HFF-Myc (cell line): ENCODE measurements at regions not wholly inside any gene's neighbourhood (a gene's known extent, or its start where the extent isn't known, plus 50 kb on each side); places are given as distances from the start of the nearest gene placed in this dataset.
"Not testable (repeated sequence)": the region's sequence is repeated elsewhere in the genome, so short reads cannot be mapped to it uniquely, and the experiment has no call there.

Source experiments
- DNase-seq: peaks from one replicate; pipeline ENCODE4 v3.0.0-alpha.2; 2011; ENCODE audit warnings: low read depth; ENCODE audit errors: extremely low read depth
- H3K4me3 ChIP-seq: replicated peaks from 2 replicates; pipeline ENCODE4 v1.5.1; 2011; ENCODE audit warnings: low read depth, mild to moderate bottlenecking, control low read depth, low read length
- TF ChIP-seq, protein P1 (sequence below): IDR thresholded peaks from 2 replicates; pipeline ENCODE4 v1.5.1; 2012; ENCODE audit warnings: mild to moderate bottlenecking, low read depth, low read length, control low read depth; ENCODE audit errors: missing control alignments

DNA sequence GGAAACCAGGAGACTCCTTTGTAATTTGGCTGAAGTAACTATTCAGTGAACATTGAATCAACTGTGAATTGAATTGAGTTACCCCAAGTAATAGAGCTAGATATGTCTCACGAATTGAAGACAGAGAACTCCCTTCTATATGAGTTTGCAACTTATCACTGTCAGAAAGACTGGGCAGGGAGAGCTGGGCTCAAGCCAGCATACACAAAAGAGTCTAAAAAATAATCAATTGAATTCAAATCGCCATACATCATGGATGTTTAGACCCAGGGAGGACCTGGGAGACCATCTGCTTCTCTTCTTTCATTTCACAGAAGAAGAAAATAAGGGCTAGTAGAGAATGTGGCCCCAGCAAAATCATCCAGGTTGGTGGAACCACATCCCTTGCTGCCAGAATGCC is 503.1 kb upstream of the AUTS2 start:
- no peak for DNase-seq
- no peak overlapping the region for H3K4me3 ChIP-seq
- TF ChIP-seq, protein P1, sequence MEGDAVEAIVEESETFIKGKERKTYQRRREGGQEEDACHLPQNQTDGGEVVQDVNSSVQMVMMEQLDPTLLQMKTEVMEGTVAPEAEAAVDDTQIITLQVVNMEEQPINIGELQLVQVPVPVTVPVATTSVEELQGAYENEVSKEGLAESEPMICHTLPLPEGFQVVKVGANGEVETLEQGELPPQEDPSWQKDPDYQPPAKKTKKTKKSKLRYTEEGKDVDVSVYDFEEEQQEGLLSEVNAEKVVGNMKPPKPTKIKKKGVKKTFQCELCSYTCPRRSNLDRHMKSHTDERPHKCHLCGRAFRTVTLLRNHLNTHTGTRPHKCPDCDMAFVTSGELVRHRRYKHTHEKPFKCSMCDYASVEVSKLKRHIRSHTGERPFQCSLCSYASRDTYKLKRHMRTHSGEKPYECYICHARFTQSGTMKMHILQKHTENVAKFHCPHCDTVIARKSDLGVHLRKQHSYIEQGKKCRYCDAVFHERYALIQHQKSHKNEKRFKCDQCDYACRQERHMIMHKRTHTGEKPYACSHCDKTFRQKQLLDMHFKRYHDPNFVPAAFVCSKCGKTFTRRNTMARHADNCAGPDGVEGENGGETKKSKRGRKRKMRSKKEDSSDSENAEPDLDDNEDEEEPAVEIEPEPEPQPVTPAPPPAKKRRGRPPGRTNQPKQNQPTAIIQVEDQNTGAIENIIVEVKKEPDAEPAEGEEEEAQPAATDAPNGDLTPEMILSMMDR: no peak

DNA sequence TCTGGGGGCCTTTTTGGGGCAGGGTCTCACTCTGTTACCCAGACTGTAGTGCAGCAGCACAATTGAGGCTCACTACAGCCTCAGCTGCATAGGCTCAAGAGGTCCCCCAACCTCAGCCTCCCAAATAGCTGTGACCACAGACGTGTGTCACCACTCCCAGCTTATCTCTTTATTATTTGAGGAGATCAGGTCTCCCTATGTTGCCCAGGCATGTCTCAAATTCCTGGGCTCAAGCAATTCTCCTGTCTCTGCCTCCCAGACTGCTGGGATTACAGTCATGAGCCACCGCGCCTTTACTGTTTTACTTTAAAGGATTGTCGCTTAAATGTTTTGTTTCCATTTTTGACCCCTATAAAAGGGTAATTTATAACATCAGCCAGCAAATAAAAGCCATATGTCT is 502.6 kb upstream of the AUTS2 start:
- no peak for DNase-seq
- TF ChIP-seq, protein P1: no peak

DNA sequence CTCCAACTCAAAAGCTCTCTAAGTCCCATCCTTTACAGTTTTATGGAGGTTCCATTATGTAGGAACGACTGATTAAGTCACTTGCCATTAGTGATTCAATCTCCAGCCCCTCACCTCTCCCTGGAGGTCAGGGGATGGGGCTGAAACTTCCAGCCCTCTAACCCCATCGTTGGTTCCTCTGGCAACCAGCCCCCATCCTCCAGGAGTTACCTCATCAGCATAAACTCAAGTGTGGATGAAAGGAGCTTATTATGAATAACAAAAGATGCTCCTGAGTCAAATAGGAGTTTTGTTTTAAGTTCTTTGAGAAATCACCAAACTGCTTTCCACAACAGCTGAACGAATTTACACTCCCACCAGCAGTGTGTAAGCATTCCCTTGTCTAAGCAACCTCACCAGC is 494.3 kb upstream of the AUTS2 start:
- no peak overlapping the region for H3K4me3 ChIP-seq
- TF ChIP-seq, protein P1: no peak
- no peak for DNase-seq

More for the DNA sequence above, 502.6 kb upstream of the AUTS2 start:
- no peak overlapping the region for H3K4me3 ChIP-seq

DNA sequence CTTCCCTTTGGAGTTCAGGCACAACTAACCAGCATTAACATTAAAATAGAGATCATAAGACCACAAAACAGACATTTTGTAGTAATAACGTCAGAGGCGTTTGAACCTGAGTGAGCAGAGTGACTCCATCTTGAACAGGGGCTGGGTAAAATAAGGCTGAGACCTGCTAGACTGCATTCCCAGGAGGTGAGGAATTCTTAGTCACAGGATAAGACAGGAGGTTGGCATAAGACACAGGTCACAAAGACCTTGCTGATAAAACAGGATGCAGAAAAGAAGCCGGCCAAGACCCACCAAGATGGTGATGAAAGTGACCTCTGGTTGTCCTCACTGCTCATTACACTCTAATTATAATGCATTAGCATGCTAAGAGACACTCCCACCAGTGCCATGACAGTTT is 493.2 kb upstream of the AUTS2 start:
- no peak overlapping the region for H3K4me3 ChIP-seq
- no peak for DNase-seq
- TF ChIP-seq, protein P1: no peak

DNA sequence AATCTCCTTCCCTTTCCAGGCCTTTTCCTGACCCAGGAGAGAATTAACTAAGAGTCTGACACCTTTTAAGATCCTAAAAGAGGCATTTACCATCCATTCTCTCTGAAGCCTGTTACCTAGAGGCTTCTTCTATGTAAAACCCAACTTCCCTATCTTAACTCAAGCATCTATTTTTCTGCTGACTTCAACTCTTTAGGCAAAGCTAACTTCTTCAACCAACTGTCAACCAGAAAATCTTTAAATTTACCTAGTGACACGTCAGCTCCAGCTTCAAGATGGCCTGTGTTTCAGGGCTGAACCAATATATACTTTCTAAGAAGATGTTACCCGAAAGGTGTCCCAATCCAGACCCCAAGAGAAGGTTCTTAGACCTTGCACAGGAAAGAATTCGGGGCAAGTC is 492.3 kb upstream of the AUTS2 start:
- H3K4me3 ChIP-seq: no peak overlapping the region
- TF ChIP-seq, protein P1: no peak
- no peak for DNase-seq

DNA sequence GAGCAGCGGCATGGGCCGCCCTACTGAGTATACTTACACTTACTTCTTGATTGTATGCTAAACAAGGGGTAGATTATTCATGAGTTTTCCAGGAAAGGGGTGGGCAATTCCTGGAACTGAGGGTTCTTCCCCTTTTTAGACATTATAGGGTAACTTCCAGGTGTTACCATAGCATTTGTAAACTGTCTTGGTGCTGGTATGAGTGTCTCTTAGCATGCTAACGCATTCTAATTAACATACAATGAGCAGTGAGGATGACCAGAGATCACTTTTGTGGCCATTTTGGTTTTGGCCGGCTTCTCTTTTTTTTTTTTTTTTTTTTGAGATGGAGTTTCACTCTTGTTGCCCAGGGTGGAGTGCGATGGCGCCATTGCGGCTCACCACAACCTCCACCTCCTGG is 491.8 kb upstream of the AUTS2 start:
- DNase-seq, H3K4me3 ChIP-seq: not testable (repeated sequence)

DNA sequence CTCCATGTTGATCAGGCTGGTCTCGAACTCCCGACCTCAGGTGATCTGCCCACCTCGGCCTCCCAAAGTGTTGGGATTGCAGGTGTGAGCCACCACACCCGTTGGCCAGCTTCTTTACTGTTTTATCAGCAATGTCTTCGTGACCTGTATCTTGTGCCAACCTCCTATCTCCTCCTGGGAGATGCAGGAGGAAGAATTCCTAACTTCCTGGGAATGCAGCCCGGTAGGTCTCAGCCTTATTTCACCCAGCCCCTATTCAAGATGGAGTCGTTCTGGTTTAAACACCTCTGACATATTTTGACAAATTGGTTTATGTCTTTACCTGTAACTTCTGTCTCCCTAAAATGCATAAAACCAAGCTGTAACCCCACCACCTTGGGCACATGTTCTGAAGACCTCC is 491.3 kb upstream of the AUTS2 start:
- not testable (repeated sequence) for DNase-seq, H3K4me3 ChIP-seq

DNA sequence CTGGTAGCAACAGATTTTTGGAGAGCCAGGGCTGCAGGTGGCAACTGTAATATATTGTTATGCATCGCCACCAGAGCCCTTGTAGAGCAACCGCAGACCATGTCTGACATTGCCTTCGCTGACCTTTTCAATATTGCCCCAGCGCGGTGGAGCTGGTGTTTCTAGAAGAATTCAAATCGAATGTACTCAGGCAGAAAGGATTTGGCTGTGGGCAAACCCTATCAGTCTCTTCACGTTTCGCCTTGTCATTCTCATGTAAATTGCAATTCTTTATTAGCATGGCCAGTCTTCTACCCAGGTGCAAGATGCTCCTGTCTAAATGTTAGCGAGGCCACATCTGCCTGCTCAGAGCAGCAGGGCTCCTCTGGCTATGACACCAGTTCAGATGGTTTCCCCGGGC is 490.2 kb upstream of the AUTS2 start:
- H3K4me3 ChIP-seq: no peak overlapping the region
- no peak for DNase-seq
- TF ChIP-seq, protein P1: no peak
